GM10248 (cell line): ENCODE measurements at regions not wholly inside any gene's neighbourhood (a gene's known extent, or its start where the extent isn't known, plus 50 kb on each side); places are given as distances from the start of the nearest gene placed in this dataset.

Experiments used
- CTCF ChIA-PET: fragments of 300-600 bp; sonication (Branson Sonifier 250); formaldehyde crosslinking; extraction: SDS; loops from one replicate; lab custom pipeline; 2021; ENCODE audit warnings: antibody characterized with exemption; lab: Yijun Ruan, JAX
- POLR2A ChIA-PET: fragments of 350-650 bp; sonication (Branson Sonifier 250); formaldehyde crosslinking; extraction: SDS; loops from one replicate; lab custom pipeline; 2020; ENCODE audit warnings: antibody characterized with exemption; lab: Yijun Ruan, JAX
- DNase-seq: peaks from one replicate; pipeline ENCODE4 v3.0.0; 2012; ENCODE audit errors: extremely low spot score
- TF ChIP-seq, protein P1 (sequence below): IDR thresholded peaks from 2 replicates; pipeline ENCODE4 v1.5.1; 2012; ENCODE audit warnings: mild to moderate bottlenecking, low read depth; ENCODE audit errors: extremely low read depth, missing control alignments, control extremely low read depth

DNA sequence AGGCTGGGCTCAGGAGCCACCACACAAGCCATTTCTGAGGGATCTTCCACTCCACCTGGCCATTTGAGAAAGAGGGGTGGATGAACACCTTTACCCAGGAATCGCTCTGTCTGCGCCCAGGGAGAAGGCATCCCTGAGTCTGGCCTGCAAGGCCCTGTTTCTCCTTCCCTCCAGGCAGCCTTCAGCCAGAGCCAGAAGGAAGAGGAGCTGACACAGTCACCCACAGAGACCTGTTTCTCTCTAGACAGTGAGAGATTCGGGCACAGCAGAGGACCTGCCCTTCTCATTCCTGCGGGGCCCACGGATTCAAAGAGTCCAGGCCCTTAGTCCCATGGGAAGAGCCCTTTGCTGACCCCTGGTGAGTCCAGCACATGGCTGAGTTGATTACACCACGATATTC lies 127.5 kb upstream of the TNS3 start:
- DNase-seq = no peak
- POLR2A ChIA-PET = no interaction called here
- CTCF ChIA-PET = interaction anchor here (1.8 kb wide), 1 partner anchor 110 kb away, joined by 4 read pairs; no protein-coding TSS in a partner anchor
- TF ChIP-seq, protein P1, sequence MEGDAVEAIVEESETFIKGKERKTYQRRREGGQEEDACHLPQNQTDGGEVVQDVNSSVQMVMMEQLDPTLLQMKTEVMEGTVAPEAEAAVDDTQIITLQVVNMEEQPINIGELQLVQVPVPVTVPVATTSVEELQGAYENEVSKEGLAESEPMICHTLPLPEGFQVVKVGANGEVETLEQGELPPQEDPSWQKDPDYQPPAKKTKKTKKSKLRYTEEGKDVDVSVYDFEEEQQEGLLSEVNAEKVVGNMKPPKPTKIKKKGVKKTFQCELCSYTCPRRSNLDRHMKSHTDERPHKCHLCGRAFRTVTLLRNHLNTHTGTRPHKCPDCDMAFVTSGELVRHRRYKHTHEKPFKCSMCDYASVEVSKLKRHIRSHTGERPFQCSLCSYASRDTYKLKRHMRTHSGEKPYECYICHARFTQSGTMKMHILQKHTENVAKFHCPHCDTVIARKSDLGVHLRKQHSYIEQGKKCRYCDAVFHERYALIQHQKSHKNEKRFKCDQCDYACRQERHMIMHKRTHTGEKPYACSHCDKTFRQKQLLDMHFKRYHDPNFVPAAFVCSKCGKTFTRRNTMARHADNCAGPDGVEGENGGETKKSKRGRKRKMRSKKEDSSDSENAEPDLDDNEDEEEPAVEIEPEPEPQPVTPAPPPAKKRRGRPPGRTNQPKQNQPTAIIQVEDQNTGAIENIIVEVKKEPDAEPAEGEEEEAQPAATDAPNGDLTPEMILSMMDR = no peak

DNA sequence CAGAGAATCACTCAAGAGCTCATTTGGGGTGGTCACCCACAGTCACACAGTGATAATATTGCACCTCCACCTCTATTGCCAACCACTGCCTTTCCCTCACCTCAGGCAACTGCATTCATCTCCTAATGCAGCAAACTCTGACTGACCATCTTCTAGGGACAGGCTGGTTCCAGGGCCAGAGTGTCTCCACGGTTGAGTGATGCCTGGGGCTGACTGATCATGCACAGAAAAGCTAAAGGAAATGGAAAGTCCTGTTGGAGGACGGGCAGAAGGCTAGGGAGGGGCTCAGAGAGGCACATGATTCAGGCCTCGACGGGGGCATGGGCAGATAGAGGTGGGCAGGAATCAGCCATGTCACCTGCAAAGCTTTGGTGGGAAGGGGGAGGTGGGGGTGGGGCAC lies 127.1 kb upstream of the TNS3 start:
- DNase-seq = no peak
- POLR2A ChIA-PET = no interaction called here
- TF ChIP-seq, protein P1 = no peak
- CTCF ChIA-PET = interaction anchor here (1.8 kb wide), 1 partner anchor 110 kb away, joined by 4 read pairs; no protein-coding TSS in a partner anchor

DNA sequence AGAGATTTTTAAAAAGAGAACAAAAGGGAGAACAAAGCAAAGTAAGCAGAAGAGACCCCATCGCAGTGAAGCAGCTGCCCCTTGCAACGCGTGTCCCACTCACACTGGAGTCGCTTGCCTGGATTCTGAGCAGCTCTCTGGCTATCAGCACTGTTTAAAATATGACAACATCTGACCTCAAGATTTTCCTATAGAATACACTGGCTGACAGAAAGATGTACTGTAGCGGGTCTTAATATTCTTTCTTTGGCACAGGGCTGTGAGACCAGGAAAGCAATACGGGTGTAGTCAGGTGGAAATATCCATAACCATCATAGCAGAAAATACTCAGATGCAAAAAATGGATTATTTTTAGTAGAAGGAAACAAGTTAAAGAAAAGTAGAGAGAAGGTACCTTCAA lies 125.7 kb upstream of the TNS3 start:
- POLR2A ChIA-PET = no interaction called here
- CTCF ChIA-PET = interaction anchor here (1.8 kb wide), 1 partner anchor 112 kb away, joined by 4 read pairs; no protein-coding TSS in a partner anchor
- TF ChIP-seq, protein P1 = no peak
- no peak for DNase-seq

DNA sequence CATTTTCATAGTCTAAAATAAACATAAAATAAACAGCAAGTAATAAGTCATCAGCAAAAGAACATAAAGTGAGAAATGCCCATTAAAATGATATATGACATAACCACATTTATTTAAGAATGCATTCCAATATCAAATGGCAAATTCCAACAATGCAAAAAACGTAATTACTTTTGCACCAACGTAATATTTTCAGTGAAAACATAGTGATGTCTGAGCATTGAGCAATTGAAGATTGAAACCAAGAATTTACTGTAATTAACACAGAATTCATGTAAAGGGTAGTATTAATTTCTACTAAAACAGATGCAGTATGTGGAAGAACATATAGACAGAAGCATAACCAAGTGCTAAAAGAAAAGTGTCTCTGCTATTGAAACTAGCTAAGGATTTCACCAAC lies 123.0 kb upstream of the TNS3 start:
- no peak for DNase-seq
- ChIA-PET POLR2A (no interaction called here), CTCF (no interaction called here)
- TF ChIP-seq, protein P1 = no peak

DNA sequence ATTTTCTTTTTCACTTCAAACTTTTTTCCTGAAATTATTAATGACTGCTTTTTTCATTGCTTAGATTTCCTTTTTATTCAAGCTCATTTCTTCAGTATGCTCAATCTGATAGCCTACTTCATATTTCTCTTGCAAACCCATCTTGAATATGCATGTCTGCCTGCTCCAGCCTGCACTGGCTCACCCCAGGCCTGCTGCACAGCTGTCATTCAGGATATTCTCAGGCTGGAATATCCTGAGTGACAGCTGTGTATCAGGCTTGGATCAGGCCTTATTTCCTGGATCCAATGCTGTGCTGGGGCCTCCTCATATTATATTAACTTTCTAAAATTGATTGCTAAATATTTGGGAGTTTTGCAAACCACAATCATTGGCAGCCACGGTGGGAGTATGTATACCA lies 120.2 kb upstream of the TNS3 start:
- no peak for DNase-seq
- ChIA-PET POLR2A (no interaction called here), CTCF (no interaction called here)
- TF ChIP-seq, protein P1 = no peak

DNA sequence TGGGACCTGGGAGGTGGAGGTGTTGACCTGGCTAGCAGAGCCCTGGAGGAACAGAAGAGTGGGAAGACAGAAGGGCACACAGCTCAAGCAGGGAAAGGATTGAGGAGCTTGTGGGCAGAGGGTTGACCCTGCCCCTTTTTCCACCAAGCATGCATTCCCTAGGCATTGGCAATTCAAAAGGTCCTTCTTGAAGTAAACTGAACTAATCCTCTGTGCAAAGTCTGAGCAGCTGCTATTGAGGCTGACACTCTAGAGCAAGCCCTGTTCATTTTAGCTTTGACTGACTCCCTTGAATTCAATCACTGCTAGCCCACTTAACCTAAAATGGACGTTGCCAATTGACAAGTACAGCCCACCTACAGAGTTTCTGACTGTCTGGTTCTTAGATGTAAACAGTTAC lies 116.5 kb upstream of the TNS3 start:
- TF ChIP-seq, protein P1 = no peak
- POLR2A ChIA-PET = no interaction called here
- CTCF ChIA-PET = interaction anchor here (0.9 kb wide), 1 partner anchor 63 kb away, joined by 3 read pairs; no protein-coding TSS in a partner anchor
- DNase-seq = no peak

DNA sequence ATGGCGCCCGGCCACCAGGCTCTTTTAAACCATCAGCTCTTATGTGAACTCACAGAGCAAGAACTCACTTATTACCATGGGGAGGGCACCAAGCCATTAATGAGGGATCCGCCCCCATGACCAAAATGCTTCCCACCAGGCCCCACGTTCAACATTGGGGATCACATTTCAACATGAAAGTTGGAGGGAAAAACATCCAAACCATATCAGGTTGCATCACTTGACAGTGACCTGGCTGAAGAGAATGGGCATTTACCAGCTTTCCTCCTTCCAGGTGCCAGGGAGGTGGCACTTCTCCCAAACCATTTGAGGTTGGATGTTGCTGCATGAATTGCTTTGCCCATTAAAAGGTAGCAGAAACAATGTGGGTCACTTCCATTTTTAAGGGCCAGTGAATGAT lies 115.6 kb upstream of the TNS3 start:
- TF ChIP-seq, protein P1 = no peak
- POLR2A ChIA-PET = no interaction called here
- CTCF ChIA-PET = no interaction called here
- no peak for DNase-seq
